Subcutaneous abdominal adipose tissue (tissue), 5 donors: ENCODE measurements at regions not wholly inside any gene's neighbourhood (a gene's known extent, or its start where the extent isn't known, plus 50 kb on each side); places are given as distances from the start of the nearest gene placed in this dataset.

Source experiments
- H3K27ac ChIP-seq: one replicate; pipeline ENCODE4 v1.7.0; 2013; ENCODE audit warnings: low read depth, mild to moderate bottlenecking, inconsistent platforms, low read length, moderate library complexity
- H3K27me3 ChIP-seq, 5 donors: one replicate each; pipeline ENCODE4 v1.7.0; 2013; ENCODE audit warnings: low read length in 5 of 5, inconsistent platforms in 1 of 5; ENCODE audit not compliant: control insufficient read depth in 5 of 5, insufficient read depth in 4 of 5
- H3K36me3 ChIP-seq, 5 donors: one replicate each; pipeline ENCODE4 v1.7.0; 2013; ENCODE audit warnings: low read length in 5 of 5; ENCODE audit not compliant: control insufficient read depth in 5 of 5, insufficient read depth in 5 of 5
- H3K4me1 ChIP-seq, 5 donors: one replicate each; pipeline ENCODE4 v1.7.0; 2013; ENCODE audit warnings: low read length in 5 of 5, mild to moderate bottlenecking in 3 of 5, moderate library complexity in 1 of 5; ENCODE audit not compliant: control insufficient read depth in 5 of 5, insufficient read depth in 5 of 5
- H3K4me3 ChIP-seq, 5 donors: one replicate each; pipeline ENCODE4 v1.7.0; 2013; ENCODE audit warnings: low read length in 5 of 5, low read depth in 1 of 5
- H3K9ac ChIP-seq, 5 donors: one replicate each; pipeline ENCODE4 v1.7.0; 2013; ENCODE audit warnings: low read length in 5 of 5, mild to moderate bottlenecking in 4 of 5, moderate library complexity in 3 of 5
- H3K9me3 ChIP-seq, 5 donors: one replicate each; pipeline ENCODE4 v1.7.0; 2013; ENCODE audit warnings: low read length in 5 of 5; ENCODE audit not compliant: control insufficient read depth in 5 of 5
- donor health status: healthy.
- donor health status: healthy.
- donor health status: healthy.
- donor health status: healthy.
- donor health status: healthy.

DNA sequence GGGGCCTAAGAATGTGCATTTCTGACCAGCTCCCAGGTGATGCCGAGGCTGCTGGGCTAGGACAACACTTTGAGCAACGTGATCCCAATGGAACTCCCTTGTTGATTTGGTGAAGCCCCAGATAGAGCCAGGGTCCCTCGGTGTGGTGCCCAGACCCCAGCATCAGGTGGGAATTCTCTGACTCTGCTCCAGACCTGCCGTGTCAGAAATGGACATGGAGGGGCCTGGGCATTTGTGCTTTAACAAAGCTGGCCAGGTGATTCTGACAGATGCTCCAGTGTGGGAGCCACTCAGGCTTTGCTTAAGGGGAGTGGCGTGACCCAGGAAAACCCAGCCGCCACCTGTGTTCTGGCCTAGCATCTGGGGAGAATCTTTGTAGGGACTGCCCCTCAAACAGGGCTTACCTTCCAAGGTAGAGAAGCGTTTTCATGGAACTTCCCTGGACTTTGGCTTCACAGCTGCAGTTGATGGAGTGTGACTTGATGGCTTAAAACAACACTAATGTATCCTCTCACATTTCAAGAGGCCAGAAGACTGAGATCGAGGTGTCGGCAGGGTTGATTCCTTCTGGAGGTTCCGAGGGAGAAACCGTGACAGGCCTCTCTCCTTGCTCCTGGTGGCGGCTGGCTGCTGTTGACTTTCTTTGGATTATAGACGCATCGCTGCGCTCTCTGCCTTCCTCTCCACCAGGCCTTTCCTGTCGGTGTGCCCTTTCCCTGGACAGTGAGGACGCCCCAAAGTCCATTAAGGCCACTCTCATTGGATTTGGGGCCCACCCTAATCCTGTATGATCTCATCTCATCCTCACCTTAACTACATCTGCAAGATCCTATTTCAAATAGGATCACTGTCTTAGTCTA, 57.0 kb upstream of the HDAC4 start:
- Histone ChIP-seq H3K9me3 (peaks cover 0 to 7% (median 3%) of the 10 kb centered on the region in 5 donors), H3K9ac (no peak overlapping the region), H3K4me3 (no peak overlapping the region), H3K27ac (no peak overlapping the region), H3K4me1 (no peaks in the 10 kb centered on the region), H3K27me3 (peaks cover 0 to 14% (median 7%) of the 10 kb centered on the region in 5 donors), H3K36me3 (no peaks in the 10 kb centered on the region)

DNA sequence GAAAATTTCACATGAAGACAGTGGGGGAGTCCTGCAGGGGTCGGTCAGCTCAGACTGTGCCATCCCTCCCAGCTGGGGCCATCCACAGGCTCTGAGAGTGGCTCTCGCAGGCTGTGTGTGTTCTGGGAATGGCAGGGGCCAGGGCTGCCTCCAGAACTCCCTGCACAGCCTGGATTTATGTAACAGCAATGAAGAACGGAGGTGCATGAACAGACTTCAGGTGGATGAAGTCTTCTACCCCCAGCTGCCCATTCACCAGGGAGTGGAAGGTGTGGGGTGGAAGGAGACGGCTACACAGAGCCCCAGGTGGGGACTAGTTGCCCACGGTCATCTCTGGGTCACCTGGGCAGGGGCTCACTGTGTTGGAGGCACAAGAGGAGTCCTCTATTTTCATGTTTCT, 56.1 kb upstream of the HDAC4 start:
- Histone ChIP-seq H3K36me3 (no peaks in the 10 kb centered on the region), H3K9me3 (peaks cover 0 to 10% (median 5%) of the 10 kb centered on the region in 5 donors), H3K27ac (no peak overlapping the region), H3K9ac (no peak overlapping the region), H3K4me1 (no peaks in the 10 kb centered on the region), H3K27me3 (peaks cover 0 to 14% (median 7%) of the 10 kb centered on the region in 5 donors), H3K4me3 (no peak overlapping the region)

DNA sequence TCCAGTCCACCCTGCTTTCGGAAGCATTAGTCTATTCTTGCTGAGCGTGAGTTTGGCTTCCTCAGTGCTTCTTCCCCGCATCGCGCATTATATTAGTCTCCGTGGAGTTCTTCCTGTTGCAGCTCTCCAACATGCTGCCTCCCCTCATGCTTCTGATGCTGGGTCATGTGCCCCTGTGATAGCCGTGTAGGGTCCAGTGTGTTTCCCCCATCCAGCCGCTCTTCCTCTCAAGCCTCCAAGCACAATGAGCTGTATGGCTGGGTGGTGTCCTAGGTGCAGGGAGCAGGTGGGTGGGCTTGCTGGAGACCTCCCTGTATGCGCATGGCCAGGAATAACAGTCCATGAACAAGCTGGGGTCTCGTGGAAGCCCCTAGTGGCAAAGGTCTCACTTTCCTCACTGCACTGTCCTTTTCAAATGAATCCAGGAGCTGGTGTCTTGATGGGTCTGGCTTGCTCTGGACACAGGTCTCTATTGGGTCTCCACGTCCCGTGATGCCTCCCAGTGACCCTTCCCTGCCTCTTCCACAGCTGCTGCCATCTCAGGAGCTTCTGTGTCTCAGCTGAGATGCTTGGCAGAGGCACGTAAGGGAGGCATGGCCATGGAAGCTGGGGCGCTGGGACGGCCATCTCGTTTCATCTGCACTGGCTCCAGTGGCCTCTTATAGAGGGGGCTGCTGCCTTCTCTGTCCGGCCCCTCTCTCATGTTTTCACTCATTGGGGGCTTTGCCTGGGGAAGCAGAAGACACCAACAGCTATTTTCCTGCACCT, 54.8 kb upstream of the HDAC4 start:
- H3K9ac ChIP-seq = no peak overlapping the region
- no peaks in the 10 kb centered on the region for H3K4me1 ChIP-seq
- no peak overlapping the region for H3K27ac ChIP-seq
- H3K27me3 ChIP-seq = peaks cover 0 to 14% (median 7%) of the 10 kb centered on the region in 5 donors
- no peak overlapping the region for H3K4me3 ChIP-seq
- no peaks in the 10 kb centered on the region for H3K36me3 ChIP-seq
- peaks cover 0 to 12% (median 8%) of the 10 kb centered on the region in 5 donors for H3K9me3 ChIP-seq

DNA sequence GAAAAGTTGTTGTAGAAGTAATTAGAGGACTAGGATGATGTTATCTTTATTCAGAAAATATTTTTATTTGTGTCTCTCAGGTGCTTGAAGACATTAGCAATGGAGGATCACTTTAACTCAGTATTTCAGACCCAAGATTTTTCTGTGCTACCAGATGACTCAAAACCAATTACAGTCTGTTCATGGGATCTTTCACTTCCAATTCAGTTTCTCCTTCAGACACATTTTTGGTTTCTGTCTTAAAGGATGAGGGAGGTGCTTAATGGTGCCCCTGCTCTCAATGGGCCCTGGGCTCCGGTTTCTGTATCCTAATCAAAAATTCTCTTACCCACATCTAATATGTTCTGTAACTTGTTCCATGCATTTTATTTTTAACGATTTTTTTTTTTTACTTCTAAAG, 53.7 kb upstream of the HDAC4 start:
- Histone ChIP-seq H3K27me3 (peaks cover 0 to 12% (median 7%) of the 10 kb centered on the region in 5 donors), H3K36me3 (no peaks in the 10 kb centered on the region), H3K4me3 (no peak overlapping the region), H3K9ac (no peak overlapping the region), H3K27ac (no peak overlapping the region), H3K9me3 (peaks cover 0 to 12% (median 8%) of the 10 kb centered on the region in 5 donors), H3K4me1 (no peaks in the 10 kb centered on the region)
